HG02763 (cell line): ENCODE measurements at regions not wholly inside any gene's neighbourhood (a gene's known extent, or its start where the extent isn't known, plus 50 kb on each side); places are given as distances from the start of the nearest gene placed in this dataset.

Source experiments
- ATAC-seq: cut with Tn5 transposase; IDR thresholded peaks from one replicate; pipeline ENCODE4 v1.9.1; 2021; ENCODE audit warnings: mild to moderate bottlenecking, moderate library complexity; ENCODE audit not compliant: unreplicated experiment

GRCh38 chr12:126061777-126062176 lies 996.5 kb downstream of the AACS start:
- ATAC-seq: no peak

DNA sequence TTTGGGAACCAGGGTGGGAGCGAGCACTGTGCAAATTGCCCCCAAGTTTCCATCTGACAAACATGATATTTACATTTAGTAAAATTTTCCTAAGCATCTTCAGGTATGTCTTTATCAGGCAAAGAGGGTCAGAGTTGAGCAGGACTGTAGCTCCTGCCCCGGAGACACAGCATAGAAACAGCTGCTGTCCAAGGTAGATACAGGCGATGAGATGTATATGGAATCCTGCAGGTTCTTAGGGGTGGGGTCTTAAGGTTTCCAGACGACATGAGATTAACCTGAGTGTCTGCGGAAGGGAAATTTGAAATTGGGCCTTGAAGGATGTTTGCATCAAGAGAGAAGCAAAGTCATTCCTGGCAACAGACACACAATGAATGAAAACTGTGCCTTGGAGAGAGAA lies 998.8 kb downstream of the AACS start:
- ATAC-seq: no peak

DNA sequence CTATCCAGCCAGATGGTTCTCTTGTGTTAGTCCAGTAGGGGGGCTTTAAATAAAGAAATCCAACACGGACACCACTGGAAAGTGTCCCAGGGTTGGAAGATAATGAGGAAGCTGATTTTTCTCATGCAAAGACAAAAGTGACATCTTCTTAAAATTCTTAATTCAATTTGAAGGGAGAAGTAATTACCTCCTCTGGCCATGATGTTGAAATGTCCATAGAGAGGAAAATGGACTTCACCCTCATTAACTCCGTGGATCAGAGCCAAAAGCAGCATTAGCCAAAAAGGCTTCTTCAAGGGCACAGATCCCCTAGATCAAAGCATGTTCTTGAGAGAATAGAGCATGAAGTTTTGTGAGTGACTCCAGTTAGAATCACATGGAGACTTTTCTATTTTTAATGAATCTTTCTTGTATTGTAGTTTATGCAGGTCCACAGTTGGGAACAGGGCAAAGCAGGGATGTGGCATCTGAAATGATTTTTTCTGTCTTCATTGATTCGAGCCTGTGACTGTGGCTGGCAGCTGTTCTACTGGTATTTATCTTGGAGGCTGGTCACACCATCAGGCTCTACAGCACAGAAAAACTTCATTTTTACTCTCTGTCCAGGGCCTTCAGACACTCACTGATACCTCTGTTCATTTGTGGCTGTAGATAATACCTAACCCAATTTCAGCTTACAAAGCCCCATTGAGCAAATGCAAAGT lies 1002.5 kb downstream of the AACS start:
- ATAC-seq: no peak

DNA sequence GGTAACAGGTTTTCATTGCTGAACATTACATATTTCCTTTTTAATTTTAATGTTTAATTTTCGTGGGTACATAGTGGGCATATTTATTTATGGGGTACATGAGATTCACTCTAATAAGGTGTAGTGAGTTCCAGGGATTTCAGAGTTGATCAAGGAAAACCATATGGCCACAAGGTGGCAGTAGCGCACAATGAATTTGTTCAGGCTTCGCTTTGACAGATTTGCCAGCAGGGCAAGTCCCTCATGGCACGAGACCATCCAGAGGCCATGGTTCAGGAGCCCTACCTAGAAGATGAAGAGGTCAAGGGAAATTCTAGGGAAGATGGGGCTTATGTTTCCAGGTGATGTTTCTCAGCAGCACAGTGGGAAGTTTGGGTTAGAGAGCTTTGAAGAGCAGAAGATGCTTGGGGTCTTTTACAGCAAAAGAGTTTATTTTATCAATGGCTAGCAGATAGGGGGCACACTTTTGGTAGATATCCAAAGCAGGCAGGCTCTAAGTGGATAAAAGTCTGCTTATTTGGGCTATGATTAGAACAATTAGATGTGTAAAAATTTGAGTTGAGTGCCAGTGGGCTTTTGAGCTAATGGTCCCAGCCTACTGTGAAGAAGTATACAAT lies 1004.4 kb downstream of the AACS start:
- ATAC-seq: no peak

GRCh38 chr12:126076515-126076914 lies 1011.3 kb downstream of the AACS start:
- no peak for ATAC-seq

GRCh38 chr12:126083926-126084325 lies 1018.7 kb downstream of the AACS start:
- no peak for ATAC-seq

- ATAC-seq: no peak
Measured at GRCh38 chr12:126084480-126084879, 1019.2 kb downstream of the AACS start.

- ATAC-seq: no peak
Measured at GRCh38 chr12:126086242-126086641, 1021.0 kb downstream of the AACS start.

DNA sequence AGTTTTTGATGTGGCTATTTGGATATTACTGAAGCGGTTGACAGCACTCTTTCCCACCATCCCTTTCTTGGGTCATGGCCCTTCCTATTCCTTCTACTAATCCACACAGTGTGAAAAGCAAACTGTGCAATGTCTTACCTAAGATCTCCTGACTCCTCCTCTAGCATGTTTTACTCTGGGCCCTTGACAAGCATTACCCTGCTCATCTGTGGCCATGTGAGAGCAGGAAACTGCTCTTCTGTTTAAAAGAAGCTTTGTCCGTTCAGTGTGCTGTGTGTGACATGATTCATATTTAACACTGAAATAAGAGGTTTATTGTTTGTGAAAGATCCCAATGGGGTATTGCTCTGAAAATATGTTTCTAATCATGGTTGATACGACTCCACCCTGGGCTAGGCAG lies 1022.5 kb downstream of the AACS start:
- ATAC-seq: no peak

GRCh38 chr12:126093908-126094307 lies 1028.7 kb downstream of the AACS start:
- no peak for ATAC-seq

DNA sequence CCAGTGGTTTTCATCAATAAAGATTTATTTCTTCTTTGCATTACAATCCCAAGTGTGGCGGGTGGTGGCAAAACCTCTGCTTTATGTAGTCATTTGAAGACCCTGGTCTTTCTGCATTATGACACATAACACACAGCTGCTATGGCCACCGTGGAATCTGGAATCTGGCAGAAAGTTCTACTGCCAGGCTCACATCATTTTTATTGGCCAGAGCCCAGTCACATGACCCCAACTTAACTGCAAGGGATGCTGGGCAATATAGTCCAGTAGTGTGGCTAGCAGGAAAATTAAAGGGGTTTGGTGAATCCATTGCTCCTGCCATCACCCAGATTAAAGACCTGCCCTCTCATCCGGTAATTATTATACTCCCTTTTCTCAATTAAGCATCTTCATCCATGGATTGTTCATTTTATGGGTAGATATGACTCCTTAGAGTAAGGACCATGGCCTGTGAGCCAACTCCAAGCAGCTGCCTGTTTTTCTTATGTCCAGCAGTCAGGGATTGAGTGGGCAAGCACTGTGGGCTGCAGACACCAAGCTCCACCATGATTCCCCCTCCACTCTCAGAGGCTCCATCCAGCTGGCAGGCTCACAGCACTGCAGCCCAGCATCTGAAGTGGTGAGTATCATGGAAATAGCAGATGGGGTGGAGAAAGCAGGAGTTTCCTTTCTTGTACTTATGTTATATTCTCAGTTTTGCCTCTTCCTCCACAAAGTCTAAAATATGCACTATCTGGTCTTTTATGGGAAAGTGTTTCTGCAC lies 1030.7 kb downstream of the AACS start:
- ATAC-seq: no peak

- no peak for ATAC-seq
Measured at GRCh38 chr12:126106706-126107105, 1041.5 kb downstream of the AACS start.

DNA sequence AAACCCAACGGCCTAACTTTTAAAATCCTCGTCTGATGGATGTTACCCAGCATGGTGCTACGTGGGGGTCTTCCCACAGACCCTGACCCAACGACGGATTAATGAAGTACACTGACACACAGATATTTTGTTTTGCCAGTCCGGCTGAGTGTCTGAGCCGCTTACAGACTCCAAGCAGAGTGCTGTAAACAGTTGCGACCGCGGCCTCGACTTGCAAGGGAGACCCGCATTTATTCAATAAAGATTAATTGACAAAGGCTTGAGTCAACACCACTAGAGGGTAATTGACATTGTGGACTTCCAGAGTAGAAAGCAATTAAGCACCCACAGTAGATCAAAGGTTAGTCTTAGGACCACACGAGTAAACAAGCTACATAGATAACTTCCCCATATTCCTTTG lies 1042.4 kb downstream of the AACS start:
- no peak for ATAC-seq

DNA sequence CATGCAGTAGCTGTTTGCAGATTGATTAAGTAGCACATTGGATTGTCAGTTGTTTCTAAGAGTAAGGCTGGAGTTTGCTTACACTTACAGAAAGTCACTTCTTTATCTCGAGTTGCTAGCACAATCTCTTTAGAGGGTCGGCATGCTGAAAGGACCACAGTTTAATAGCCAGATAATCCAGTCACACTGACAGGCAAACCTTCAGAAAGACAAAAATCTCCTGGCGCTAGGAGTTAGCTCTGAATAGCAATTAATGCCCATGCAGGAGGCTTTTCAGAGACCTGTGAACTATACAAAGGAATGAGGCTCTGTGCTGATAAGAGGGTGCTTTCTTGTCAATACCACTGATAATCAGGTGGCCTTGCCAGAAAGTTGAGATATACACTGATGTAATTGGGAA lies 1043.0 kb downstream of the AACS start:
- no peak for ATAC-seq

- ATAC-seq: no peak
Measured at GRCh38 chr12:126112141-126112540, 1046.9 kb downstream of the AACS start.

DNA sequence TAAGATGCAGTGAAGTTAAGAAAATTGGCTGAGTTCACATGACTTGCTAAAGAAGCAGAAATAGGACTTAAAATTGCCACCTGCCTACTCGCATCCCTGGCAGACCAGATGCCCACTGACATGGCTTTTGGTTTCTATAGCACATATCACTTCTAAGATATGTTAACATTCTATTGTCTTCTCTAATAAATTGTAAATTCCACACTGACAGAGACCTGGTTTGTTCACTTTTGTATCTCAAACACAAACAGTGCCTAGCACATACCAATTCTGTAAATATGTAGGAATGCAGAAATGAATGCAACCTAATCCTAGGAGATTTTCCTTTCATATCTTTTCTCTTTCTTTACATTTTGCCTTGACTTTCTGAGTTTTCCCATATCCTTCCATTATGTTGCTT lies 1047.6 kb downstream of the AACS start:
- ATAC-seq: no peak

- ATAC-seq: no peak
Measured at GRCh38 chr12:126114441-126114840, 1049.2 kb downstream of the AACS start.

DNA sequence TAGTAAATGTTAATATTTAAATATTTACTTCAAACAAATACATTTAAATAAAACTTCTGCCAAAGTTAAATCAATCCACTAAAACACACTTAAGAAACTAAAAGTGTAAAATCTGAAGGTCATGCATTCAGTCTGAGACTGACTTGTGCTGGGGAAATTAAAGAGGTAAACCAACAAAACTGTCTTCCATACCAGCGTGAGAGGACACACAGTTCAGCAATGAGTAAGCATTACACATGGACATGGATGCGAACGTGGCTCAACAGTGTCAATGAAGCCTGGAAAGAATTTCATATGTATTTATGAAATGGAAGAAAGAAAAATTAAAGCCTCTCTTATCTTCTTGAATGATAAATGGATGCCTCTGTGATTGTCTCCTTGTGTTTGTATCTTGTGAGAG lies 1052.3 kb downstream of the AACS start:
- ATAC-seq: no peak

DNA sequence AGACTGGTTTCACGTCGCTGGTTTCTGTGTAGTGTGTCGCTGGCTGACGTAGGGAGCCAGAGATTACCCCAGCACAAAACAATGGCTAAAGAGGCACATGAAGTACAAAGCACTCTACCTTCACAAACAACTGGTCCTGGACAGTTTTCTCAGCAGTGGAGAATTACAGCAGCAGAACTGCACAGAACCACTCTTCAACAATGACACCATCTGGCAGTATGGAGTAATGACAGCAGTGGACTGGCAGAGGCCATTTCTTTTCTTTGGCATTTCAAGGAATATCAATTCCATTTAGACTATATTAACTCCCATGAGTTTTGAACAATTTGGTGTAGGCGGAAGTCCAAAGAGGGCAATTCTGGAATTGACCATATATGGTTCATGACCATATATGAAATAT lies 1074.1 kb downstream of the AACS start:
- no peak for ATAC-seq

- no peak for ATAC-seq
Measured at GRCh38 chr12:126144603-126145002, 1079.4 kb downstream of the AACS start.

DNA sequence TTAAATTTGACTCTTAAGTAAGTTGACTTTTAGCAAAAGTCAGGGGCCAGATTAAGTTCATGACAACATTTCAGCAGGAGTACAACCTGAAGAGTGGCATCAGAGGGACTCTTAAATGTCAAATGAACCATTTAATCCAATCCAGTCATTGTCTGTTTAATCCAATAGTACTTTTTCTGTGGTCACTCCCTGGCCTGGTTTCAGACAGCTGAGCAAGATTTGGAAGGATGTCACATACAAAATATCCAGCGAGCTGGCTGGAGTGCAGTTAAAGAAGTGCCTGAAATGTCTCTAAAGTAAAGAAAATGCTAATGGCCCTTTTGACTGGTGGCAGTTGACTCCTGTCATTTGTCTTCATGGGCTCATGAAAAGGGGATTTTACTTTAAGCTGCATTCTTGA lies 1082.1 kb downstream of the AACS start:
- ATAC-seq: no peak
